UCSD-AML1 (cell line): ENCODE measurements at regions not wholly inside any gene's neighbourhood (a gene's known extent, or its start where the extent isn't known, plus 50 kb on each side); places are given as distances from the start of the nearest gene placed in this dataset.
"Not testable (repeated sequence)": the region's sequence is repeated elsewhere in the genome, so short reads cannot be mapped to it uniquely, and the experiment has no call there.

Source experiments
- DNase-seq: peaks from one replicate; lab custom pipeline; 2025; ENCODE audit not compliant: unreplicated experiment; lab: John Stamatoyannopoulos, UW

GRCh38 chr2:34784701-34785100, 1185.6 kb upstream of the FAM98A start:
- DNase-seq: no peak

- DNase-seq: not testable (repeated sequence)
Observed at GRCh38 chr2:34750742-34751141, 1151.6 kb upstream of the FAM98A start.

- no peak for DNase-seq
Observed at GRCh38 chr2:34747643-34748042, 1148.5 kb upstream of the FAM98A start.

GRCh38 chr2:34738691-34739090, 1139.6 kb upstream of the FAM98A start:
- DNase-seq: no peak

GRCh38 chr2:34737146-34737545, 1138.0 kb upstream of the FAM98A start:
- DNase-seq: no peak

- no peak for DNase-seq
Observed at GRCh38 chr2:34736482-34736881, 1137.4 kb upstream of the FAM98A start.

- DNase-seq: no peak
Observed at GRCh38 chr2:34734662-34735061, 1135.6 kb upstream of the FAM98A start.

GRCh38 chr2:34734042-34734441, 1134.9 kb upstream of the FAM98A start:
- DNase-seq: no peak

GRCh38 chr2:34731292-34731691, 1132.2 kb upstream of the FAM98A start:
- no peak for DNase-seq

GRCh38 chr2:34729845-34730244, 1130.7 kb upstream of the FAM98A start:
- DNase-seq: no peak

- DNase-seq: no peak
Observed at GRCh38 chr2:34724107-34724506, 1125.0 kb upstream of the FAM98A start.

- DNase-seq: no peak
Observed at GRCh38 chr2:34723683-34724082, 1124.6 kb upstream of the FAM98A start.

- no peak for DNase-seq
Observed at GRCh38 chr2:34719206-34719605, 1120.1 kb upstream of the FAM98A start.

GRCh38 chr2:34705551-34706247, 1106.6 kb upstream of the FAM98A start:
- DNase-seq: no peak

GRCh38 chr2:34703292-34703691, 1104.2 kb upstream of the FAM98A start:
- no peak for DNase-seq

- not testable (repeated sequence) for DNase-seq
Observed at GRCh38 chr2:34702391-34702790, 1103.3 kb upstream of the FAM98A start.

GRCh38 chr2:34677591-34677990, 1078.5 kb upstream of the FAM98A start:
- not testable (repeated sequence) for DNase-seq

- not testable (repeated sequence) for DNase-seq
Observed at GRCh38 chr2:34677119-34677531, 1078.0 kb upstream of the FAM98A start.

GRCh38 chr2:34670482-34670881, 1071.4 kb upstream of the FAM98A start:
- no peak for DNase-seq

- no peak for DNase-seq
Observed at GRCh38 chr2:34666821-34667220, 1067.7 kb upstream of the FAM98A start.

- DNase-seq: no peak
Observed at GRCh38 chr2:34664266-34664665, 1065.2 kb upstream of the FAM98A start.

GRCh38 chr2:34663314-34663713, 1064.2 kb upstream of the FAM98A start:
- no peak for DNase-seq

- no peak for DNase-seq
Observed at GRCh38 chr2:34660741-34661140, 1061.6 kb upstream of the FAM98A start.
